Nucleus accumbens (tissue), 56 donors: ENCODE measurements at regions not wholly inside any gene's neighbourhood (a gene's known extent, or its start where the extent isn't known, plus 50 kb on each side); places are given as distances from the start of the nearest gene placed in this dataset.

Experiments used
- DNase-seq, 56 donors: peaks; one replicate each; lab custom pipeline; 2025; lab: John Stamatoyannopoulos, UW

DNA sequence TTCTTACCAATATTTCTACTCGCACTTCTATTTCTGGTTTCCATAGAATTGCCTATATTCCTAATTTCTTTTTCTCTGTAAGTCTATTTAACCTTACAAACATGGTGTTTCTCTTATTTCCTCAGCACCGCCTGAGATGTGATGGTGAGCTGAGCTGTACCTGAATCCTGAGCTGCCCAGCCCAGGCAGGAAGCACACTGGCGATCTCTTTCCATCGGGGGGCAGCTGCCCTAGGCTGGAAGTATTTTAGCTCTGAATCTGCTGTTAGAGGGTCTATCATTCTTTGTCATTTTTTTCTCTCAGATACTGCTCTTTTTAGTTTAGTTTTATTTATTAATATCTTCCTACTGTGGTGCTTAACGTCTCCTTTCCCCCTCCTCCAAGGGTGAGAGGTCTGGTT lies 173.4 kb upstream of the SLC35B3 start:
- no peak for DNase-seq

DNA sequence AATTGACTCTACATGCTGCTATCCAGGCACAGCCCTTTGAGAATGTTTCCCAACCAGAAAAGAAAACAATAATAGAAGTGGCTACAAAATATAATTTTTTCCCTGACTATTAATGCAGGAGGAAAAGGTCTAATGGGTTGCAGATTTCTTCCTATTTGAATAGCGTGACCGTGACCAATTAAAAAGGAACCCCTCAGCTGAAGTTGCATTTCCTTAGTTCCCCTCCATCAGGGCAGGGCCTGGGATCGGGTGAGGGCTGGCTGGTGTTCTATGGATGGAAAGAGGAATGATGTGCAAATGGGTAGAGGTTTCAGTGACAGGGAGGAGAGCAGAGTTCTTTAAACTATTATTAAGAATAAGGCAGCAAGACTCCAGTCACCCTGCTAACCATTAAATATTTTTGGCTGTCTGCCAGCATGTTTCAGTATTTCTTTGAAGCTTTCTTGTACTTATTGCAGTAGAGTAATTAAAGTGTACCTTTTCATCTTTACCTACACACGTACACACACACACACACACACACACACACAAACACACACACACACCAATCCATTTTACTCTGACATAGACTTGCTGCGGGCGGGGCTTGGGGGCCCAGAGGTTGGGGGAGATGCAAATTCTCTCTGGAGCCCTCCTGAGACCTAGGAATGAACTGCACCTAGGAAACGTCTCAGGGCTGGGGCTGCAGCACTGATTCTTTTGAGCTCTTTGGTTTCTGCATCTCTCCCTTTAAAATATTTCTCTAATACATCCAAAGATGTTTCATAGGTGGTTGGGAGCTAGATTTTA lies 154.8 kb upstream of the SLC35B3 start:
- DNase-seq: no peak

DNA sequence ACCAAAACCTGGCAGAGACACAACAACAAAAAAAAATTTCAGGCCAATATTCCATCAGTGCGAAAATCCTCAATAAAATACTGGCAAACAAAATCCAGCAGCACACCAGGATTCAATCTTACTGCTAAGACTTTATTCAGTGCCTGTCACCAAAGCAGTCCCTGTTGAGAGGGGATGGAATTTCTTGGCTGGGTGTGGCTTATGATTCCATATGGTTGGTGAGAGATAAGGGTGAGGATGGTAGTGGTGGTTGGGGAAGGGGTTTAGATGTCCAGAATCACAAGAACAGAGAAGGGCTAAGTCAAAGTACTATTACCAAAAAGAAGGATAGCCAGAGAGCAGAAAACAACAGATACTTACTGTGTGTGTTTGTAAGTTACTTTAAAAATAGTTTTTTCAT lies 152.8 kb upstream of the SLC35B3 start:
- no peak for DNase-seq

DNA sequence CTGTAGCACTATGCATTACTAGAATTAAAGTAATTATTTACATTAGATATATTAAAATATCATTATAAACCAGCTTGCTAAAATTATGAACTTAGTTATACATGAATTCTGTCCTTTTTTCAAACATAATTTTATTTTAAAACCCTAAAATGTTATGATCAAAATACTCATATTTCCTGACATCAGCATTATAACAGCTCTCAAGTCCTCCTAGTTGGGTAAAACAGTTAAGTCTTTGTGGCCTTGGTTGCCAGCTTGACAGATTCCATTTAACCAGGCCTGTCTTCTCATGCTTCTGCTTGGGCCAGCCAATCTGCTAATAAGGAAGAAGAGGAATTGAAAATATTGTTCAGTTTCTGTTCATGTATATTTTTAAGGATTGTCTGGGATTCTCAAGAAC lies 147.9 kb upstream of the SLC35B3 start:
- no peak for DNase-seq

DNA sequence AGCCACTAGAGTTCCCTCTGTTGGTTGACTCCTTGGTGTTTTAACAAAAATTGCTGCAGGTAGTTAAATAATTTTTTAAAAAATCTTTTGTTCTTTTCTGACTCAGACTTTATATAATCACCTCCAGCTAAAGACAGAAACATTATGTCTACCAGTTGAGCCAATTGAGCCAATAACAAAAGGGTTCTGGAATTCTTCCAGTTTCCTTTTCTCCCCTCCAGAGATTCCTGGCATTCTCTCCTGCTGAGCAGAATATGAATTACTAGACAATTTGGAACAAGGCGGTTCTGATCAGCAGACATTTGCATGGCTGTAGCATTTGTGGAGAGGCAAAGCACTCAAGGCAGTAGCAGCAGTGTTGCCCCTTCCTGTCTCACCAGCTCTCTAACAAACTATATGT lies 144.0 kb upstream of the SLC35B3 start:
- no peak for DNase-seq

GRCh38 chr6:8578006-8578405 lies 142.7 kb upstream of the SLC35B3 start:
- DNase-seq: no peak

DNA sequence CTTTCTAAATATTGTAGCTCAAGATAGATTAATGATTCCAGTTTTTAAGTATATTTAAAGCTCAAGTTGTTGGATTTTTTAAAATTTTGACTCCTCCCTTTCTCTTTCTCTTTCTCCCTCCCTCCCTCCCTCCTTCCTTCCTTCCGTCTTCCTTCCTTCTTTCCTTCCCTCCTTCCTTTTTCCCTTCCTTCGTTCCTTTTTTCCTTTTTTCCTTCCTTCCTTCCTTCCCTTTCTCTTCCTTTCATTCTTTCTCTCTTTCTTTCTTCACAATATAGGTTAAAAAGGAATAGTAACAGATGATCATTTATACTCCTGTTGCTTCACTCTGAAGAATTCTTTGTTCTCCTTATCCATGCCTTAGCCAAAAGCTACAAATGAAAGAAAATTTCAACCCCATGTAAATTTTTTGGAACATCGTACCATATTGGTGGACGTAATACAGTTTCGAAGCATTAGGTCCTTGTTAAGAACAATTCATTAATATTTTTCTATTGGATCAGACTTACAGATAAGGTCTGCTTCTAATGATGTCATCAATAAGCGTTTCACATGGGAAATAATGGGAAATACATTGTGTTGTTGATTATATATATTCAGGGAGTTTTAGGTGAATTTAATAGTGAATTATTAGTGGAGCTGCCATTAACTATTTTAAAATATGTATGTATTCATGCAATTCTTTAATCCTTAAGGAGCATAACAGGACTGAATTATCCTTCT lies 139.6 kb upstream of the SLC35B3 start:
- no peak for DNase-seq

DNA sequence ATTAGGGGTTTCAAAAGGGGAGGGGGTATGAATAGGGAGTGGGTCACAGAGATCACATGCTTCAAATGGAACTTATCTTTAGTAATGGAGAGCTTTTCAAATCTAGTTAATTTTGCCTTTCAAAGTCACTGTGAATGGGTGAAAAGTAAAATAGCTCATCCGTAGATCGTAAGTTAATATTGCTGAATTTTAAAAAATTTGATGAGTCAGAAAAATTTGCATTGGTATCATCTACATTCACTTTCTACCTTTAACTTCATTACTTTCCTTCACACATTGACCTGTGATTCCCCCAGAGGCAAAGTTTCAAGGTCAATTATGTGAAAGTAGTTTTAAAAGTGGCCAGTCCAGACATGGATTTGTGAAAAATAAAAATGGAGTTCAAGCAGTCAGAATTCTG lies 139.0 kb upstream of the SLC35B3 start:
- DNase-seq: no peak

GRCh38 chr6:8570256-8570920 lies 135.0 kb upstream of the SLC35B3 start:
- no peak for DNase-seq

DNA sequence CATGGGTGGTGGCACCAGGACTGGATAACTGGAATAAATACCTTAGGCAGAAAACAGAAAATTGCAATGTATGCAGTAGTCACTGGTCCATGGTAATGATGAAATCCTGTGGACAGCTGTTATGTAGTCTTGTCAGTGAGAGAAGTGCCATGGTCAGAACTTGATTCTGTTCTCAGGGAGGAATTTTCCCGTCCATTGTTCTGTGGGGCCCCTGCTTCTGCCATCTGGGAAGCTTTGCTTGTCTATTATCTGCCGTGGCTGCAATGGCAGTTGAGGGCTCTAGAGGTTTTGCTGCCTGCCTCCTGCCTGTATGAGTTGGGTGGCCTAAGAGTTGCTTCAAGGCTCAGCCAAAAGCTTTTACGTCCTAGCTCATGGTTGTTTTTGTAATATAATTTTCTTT lies 126.8 kb upstream of the SLC35B3 start:
- no peak for DNase-seq

DNA sequence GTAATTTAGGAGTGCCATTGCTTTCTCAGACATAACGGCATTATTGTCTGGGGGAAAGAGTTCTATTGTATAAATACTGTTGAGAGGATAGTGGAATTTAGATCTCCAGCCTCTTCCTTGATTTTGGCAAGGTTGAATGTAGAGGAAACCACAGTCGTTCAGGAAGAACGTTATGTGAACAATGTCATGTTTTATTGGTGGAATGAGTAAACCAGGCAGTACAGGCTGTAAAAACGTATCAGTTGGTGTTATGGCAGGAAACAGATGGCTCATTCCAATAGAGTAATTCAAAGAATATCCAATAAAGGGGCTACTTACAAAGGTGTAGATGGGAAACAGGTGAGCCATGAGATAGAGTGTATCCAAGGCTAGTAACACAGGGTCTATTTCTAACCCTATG lies 123.6 kb upstream of the SLC35B3 start:
- no peak for DNase-seq

- no peak for DNase-seq
Measured at GRCh38 chr6:8557014-8557748, 121.8 kb upstream of the SLC35B3 start.

- DNase-seq: no peak
Measured at GRCh38 chr6:8556370-8557013, 121.1 kb upstream of the SLC35B3 start.

DNA sequence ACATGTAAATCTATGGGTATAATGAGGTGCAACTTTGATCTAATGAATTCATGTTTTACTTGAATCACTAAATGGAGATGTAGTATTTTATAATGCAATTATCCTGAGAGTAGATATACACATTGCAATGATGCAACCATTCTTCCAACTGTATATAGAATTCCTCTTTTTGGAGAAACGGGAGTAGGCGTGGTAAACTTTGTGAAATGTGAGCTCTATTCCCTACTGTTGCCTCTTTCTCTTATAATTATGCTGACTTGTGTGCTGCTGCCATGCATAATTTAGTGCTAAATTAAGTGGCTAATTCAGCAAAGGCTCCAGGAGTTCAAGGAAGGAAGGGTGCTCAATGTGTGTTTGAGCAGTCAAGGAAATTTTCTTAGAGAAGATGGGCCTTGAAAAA lies 116.6 kb upstream of the SLC35B3 start:
- no peak for DNase-seq

DNA sequence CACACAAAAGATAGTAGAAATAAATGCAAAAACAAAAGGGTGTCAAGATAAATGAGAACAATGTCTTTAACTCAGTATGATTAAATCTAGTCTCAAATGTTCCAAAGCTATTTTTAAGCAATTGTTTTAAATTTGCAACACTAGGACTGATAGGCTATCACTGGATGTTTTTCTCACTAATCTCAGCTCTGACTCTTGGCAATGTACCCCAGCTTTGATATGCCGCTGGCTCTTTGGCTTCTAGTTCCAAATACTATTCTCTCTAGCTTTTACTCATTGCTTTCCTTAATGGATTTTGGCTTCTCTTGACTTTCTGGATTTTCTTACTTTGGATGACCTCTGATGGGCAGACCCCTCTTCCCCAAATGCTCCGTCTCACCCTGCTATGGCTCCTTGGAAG lies 116.0 kb upstream of the SLC35B3 start:
- DNase-seq: no peak

DNA sequence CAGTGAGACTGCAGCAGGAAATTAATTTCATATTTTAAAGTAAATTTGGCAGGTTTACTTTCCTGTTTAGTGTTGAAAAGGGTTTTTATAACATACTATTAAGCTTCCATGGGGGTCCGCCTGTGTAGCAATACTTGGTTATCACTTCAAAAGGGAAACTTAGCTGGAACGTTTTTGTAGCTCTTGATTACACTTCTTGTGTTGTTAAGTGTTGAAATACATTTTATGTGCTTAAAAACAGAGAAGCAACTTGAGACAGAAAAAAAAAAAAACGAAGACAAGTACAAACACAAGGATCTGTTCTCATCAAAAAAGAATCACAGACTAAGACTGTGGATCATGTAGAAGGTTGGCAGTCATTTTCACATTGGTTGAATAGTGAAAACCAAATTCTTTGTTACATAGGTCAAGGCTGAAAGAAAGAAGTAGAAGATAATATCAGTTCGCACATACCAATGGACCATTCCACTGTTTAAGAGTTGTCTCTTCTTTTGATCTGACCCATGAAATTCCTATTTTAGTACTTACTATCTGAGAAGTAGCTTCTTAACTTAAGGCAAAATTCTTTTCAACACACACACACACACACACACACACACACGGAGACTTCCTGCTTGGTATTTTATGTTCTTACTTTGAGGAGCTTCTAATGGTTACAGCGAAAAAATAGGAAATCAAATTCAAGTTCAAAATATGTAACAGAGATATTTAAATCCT lies 113.9 kb upstream of the SLC35B3 start:
- no peak for DNase-seq

- DNase-seq: no peak
Measured at GRCh38 chr6:8546496-8546895, 111.2 kb upstream of the SLC35B3 start.

DNA sequence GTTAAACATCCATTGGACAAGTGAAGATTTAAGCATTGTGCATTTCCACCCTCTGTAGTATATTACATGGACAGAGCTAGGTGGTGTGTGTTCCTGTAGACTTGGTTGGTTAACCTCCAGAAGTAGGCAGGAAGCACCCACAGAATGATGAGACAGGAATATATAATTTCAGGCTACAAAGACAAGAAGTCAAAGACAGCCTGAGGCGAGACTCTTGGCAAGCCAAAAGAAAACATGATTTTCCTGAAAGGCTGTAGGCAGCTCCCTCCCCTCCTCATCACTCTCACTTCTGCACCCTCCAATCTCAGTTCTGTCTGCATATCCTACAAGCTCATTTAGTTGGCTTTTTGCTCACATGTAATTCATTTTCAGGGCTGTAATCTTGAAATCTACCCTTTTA lies 110.0 kb upstream of the SLC35B3 start:
- DNase-seq: no peak

DNA sequence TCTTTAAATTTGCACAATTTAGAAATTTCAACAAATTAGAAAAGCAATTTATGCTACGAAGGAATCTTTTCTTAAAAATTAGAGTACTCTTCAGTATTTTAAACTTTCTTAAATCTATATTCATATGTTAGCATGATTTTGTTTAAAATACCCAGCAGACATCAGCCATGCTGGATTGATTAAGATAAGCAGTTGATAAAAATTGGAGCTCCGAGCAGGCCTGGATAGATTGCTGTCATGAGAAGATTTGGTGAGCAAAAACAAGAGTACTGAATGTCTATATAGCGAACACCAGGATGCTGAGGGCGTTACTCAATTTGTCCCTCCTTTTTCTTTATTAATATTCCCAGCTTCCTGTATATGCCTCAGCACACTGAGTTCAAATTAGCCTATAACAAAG lies 108.4 kb upstream of the SLC35B3 start:
- DNase-seq: no peak

GRCh38 chr6:8539453-8539852 lies 104.1 kb upstream of the SLC35B3 start:
- DNase-seq: no peak
